Uterus (tissue), 2 donors: ENCODE measurements at regions not wholly inside any gene's neighbourhood (a gene's known extent, or its start where the extent isn't known, plus 50 kb on each side); places are given as distances from the start of the nearest gene placed in this dataset.

Experiments
- CTCF ChIP-seq, 4 experiments: fragments of 200-600 bp in 2 of 4; fragments of 450-650 bp in 2 of 4; sonication (generic) in 2 of 4; IDR thresholded peaks; one replicate each; pipeline ENCODE4 v1.5.1; 2016 to 2019; ENCODE audit warnings: antibody characterized with exemption in 4 of 4, mild to moderate bottlenecking in 2 of 4, moderate library complexity in 1 of 4
- POLR2A ChIP-seq, 2 donors: fragments of 450-650 bp; IDR thresholded peaks; one replicate each; pipeline ENCODE4 v1.6.1; 2016; ENCODE audit warnings: antibody characterized with exemption in 2 of 2, mild to moderate bottlenecking in 1 of 2, moderate library complexity in 1 of 2

GRCh38 chr10:44199991-44200655 is 184.8 kb downstream of the CXCL12 start:
- no peak for TF ChIP-seq CTCF (IDR thresholded peaks at IDR 0.05)
- TF ChIP-seq POLR2A (IDR thresholded peaks at IDR 0.05): no peak
